ENCODE measurements at regions not wholly inside any gene's neighbourhood (a gene's known extent, or its start where the extent isn't known, plus 50 kb on each side); places are given as distances from the start of the nearest gene placed in this dataset.
"Not testable (repeated sequence)": the region's sequence is repeated elsewhere in the genome, so short reads cannot be mapped to it uniquely, and the experiment has no call there.

- DNase-seq = no peak
- no peak for TF ChIP-seq GATA1 (IDR thresholded peaks at IDR 0.05; ENCODE audit: low read depth, low read length)
- no peak for TF ChIP-seq POLR2A (IDR thresholded peaks at IDR 0.05; ENCODE audit: low read length)
Observed at GRCh38 chr13:65508745-65509144, 1721.4 kb downstream of the PCDH9 start.

- TF ChIP-seq GATA1 (IDR thresholded peaks at IDR 0.05; ENCODE audit: low read depth, low read length) (no peak), POLR2A (IDR thresholded peaks at IDR 0.05; ENCODE audit: low read length) (no peak)
- DNase-seq = no peak
Observed at GRCh38 chr13:65508338-65508737, 1721.8 kb downstream of the PCDH9 start.

- no peak for DNase-seq
- TF ChIP-seq GATA1 (IDR thresholded peaks at IDR 0.05; ENCODE audit: low read depth, low read length) (no peak), POLR2A (IDR thresholded peaks at IDR 0.05; ENCODE audit: low read length) (no peak)
Observed at GRCh38 chr13:65505941-65506340, 1724.2 kb downstream of the PCDH9 start.

- DNase-seq = no peak
- TF ChIP-seq POLR2A (IDR thresholded peaks at IDR 0.05; ENCODE audit: low read length) (no peak), GATA1 (IDR thresholded peaks at IDR 0.05; ENCODE audit: low read depth, low read length) (no peak)
Observed at GRCh38 chr13:65504213-65504612, 1725.9 kb downstream of the PCDH9 start.

GRCh38 chr13:65500481-65500880 is 1729.7 kb downstream of the PCDH9 start:
- DNase-seq = no peak
- TF ChIP-seq GATA1 (IDR thresholded peaks at IDR 0.05; ENCODE audit: low read depth, low read length) (no peak), POLR2A (IDR thresholded peaks at IDR 0.05; ENCODE audit: low read length) (no peak)

- no peak for TF ChIP-seq GATA1 (IDR thresholded peaks at IDR 0.05; ENCODE audit: low read depth, low read length)
- TF ChIP-seq POLR2A (IDR thresholded peaks at IDR 0.05; ENCODE audit: low read length) = no peak
- no peak for DNase-seq
Observed at GRCh38 chr13:65499256-65499655, 1730.9 kb downstream of the PCDH9 start.

GRCh38 chr13:65497265-65497664 is 1732.9 kb downstream of the PCDH9 start:
- no peak for DNase-seq

GRCh38 chr13:65490725-65491124 is 1739.4 kb downstream of the PCDH9 start:
- not testable (repeated sequence) for DNase-seq

More at GRCh38 chr13:65497265-65497664, 1732.9 kb downstream of the PCDH9 start:
- no peak for TF ChIP-seq POLR2A (IDR thresholded peaks at IDR 0.05; ENCODE audit: low read length)
- TF ChIP-seq GATA1 (IDR thresholded peaks at IDR 0.05; ENCODE audit: low read depth, low read length) = no peak

- TF ChIP-seq GATA1 (IDR thresholded peaks at IDR 0.05; ENCODE audit: low read depth, low read length) (no peak), POLR2A (IDR thresholded peaks at IDR 0.05; ENCODE audit: low read length) (no peak)
Observed at GRCh38 chr13:65488606-65489005, 1741.5 kb downstream of the PCDH9 start.

GRCh38 chr13:65479692-65480091 is 1750.4 kb downstream of the PCDH9 start:
- TF ChIP-seq POLR2A (IDR thresholded peaks at IDR 0.05; ENCODE audit: low read length) (no peak), GATA1 (IDR thresholded peaks at IDR 0.05; ENCODE audit: low read depth, low read length) (no peak)
- DNase-seq = no peak

More at GRCh38 chr13:65488606-65489005, 1741.5 kb downstream of the PCDH9 start:
- no peak for DNase-seq

- no peak for DNase-seq
- no peak for TF ChIP-seq POLR2A (IDR thresholded peaks at IDR 0.05; ENCODE audit: low read length)
- no peak for TF ChIP-seq GATA1 (IDR thresholded peaks at IDR 0.05; ENCODE audit: low read depth, low read length)
Observed at GRCh38 chr13:65473196-65473595, 1756.9 kb downstream of the PCDH9 start.

- TF ChIP-seq GATA1 (IDR thresholded peaks at IDR 0.05; ENCODE audit: low read depth, low read length) (no peak), POLR2A (IDR thresholded peaks at IDR 0.05; ENCODE audit: low read length) (no peak)
Observed at GRCh38 chr13:65472336-65472735, 1757.8 kb downstream of the PCDH9 start.

GRCh38 chr13:65470781-65471180 is 1759.4 kb downstream of the PCDH9 start:
- TF ChIP-seq POLR2A (IDR thresholded peaks at IDR 0.05; ENCODE audit: low read length) (no peak), GATA1 (IDR thresholded peaks at IDR 0.05; ENCODE audit: low read depth, low read length) (no peak)
- no peak for DNase-seq

More at GRCh38 chr13:65472336-65472735, 1757.8 kb downstream of the PCDH9 start:
- no peak for DNase-seq

- peak; percentile 34 to 79 for DNase-seq
- no peak for TF ChIP-seq GATA1 (IDR thresholded peaks at IDR 0.05; ENCODE audit: low read depth, low read length)
- TF ChIP-seq POLR2A (IDR thresholded peaks at IDR 0.05; ENCODE audit: low read length) = no peak
Observed at GRCh38 chr13:65468628-65469027, 1761.5 kb downstream of the PCDH9 start.

GRCh38 chr13:65461590-65461989 is 1768.5 kb downstream of the PCDH9 start:
- TF ChIP-seq POLR2A (IDR thresholded peaks at IDR 0.05; ENCODE audit: low read length) (no peak), GATA1 (IDR thresholded peaks at IDR 0.05; ENCODE audit: low read depth, low read length) (no peak)
- no peak for DNase-seq

- DNase-seq = no peak
- TF ChIP-seq GATA1 (IDR thresholded peaks at IDR 0.05; ENCODE audit: low read depth, low read length) (no peak), POLR2A (IDR thresholded peaks at IDR 0.05; ENCODE audit: low read length) (no peak)
Observed at GRCh38 chr13:65460136-65460535, 1770.0 kb downstream of the PCDH9 start.
